Stimulated activated naive CD4-positive, alpha-beta T cell treated with Interleukin-2 at 50 U/mL for 16 hours (primary cell): ENCODE measurements at regions not wholly inside any gene's neighbourhood (a gene's known extent, or its start where the extent isn't known, plus 50 kb on each side); places are given as distances from the start of the nearest gene placed in this dataset.

ENCODE experiments used
- DNase-seq: peaks from one replicate; lab custom pipeline; 2025; lab: John Stamatoyannopoulos, UW

DNA sequence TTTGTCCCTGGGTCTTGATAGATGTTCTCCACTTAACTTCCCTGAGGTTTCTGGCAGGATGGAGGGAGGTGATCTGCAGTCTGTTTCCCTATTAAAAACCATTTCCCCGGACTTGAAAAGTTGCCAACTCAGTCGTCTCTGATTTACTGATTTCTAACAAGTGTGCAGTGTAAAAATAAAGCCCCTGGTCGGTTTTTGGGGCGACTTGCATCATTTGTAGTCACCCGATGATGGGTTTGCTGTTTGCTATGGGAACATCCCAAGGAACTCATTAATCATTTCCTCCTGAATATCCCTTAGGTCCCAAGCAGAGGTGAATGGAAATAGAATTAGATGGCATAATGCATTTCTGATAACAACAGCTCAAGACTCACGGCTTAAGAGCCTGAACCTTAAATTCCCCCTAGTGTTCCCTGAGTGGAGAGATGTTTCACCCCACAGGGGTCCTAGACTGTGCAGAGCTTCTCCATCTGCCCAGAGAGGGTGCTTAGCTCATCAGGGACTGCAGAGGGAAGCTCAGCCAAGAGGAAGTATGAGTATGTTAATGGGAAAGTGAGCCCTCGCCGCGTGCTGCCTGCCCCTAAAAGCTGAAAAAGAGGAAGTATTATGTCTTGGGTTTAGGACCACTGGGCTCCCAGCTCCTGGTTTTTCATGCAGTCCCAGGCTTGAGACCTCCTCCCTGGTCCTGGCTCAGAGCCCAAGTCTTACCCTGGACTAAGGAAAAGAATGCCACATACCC is 115.1 kb upstream of the DAP start:
- DNase-seq, result no peak

DNA sequence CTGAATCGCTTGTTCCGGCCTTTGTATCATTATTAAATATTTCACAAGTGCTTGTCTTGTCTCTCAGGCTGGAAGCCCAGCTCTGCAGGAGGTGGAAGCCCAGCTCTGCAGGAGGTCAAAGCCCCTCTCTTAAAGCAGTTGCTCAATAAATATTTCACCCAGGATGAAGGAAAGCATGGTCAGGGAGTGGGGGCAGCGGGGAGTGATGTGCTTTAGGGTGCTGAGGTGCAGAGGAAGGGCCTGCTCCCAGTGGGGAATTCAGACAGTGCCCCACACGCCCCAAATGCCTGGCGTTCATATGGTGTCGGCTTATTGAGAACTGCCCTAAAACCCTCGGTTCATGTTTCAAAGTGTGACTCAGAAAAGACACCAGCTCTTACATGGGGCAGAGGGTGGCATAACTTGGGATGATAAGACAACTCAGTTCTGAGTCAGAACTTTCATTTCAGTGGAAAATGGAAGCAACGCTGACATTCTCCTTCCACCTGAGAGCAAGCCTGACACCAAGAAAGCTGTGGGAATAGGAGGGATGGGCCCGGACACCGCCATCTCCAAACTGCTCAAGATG is 114.3 kb upstream of the DAP start:
- DNase-seq, result no peak

DNA sequence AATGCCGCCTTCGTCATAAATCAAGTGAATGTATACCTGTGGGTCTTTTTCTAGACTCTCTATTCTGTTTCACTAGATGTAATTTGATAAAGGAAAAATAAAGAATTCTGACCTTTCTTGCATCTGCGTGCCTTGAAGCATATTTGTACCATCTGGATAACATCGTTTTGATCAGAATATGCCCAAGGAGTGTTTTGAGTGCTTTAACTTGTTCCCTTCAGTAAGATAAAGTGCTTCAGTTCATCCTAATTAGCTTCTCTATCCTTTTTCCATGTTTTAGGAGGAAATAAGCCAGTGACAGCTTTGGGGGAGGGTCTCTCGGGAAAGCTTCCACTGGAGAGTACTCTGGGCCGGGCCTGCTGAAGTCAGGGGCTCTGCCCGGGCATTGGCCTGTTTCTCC is 113.5 kb upstream of the DAP start:
- DNase-seq, result no peak

DNA sequence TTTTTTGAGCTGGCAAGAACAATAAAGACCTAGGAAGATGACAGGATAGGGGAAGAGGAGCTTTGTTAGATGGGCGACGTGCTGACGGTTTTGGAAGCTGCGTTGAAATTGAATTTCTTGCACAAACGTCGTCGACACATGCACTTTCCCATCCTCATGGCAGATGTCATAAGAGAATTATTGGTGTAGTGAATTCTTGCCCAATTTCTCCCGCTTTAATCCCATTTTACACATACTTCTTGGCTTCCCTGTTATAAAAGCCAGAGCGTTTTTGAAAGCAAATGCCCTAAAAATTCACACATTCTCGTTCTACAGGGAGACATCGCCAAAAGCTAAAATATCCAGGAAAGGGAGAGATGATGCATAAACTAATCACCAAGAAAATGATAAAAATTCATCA is 109.8 kb upstream of the DAP start:
- no peak for DNase-seq

DNA sequence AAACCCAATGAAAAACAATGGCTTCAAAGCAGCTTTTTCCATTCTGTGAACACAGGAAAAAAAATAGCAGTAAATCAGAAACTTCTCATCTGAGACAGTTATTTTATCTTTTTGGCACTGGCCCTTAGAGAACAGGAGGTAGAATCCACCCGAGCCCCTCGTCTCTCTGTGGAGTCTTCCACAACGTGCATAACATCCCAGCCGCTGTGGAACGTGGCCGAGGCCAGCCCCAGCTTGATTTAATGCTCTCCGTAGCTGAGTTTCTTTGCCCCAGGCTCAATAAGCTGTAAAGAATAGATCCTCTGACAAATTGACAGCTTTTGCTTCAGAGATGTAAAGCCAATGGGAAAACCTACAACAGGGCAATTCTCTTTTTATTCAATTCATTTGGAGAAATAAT is 107.9 kb upstream of the DAP start:
- no peak for DNase-seq

DNA sequence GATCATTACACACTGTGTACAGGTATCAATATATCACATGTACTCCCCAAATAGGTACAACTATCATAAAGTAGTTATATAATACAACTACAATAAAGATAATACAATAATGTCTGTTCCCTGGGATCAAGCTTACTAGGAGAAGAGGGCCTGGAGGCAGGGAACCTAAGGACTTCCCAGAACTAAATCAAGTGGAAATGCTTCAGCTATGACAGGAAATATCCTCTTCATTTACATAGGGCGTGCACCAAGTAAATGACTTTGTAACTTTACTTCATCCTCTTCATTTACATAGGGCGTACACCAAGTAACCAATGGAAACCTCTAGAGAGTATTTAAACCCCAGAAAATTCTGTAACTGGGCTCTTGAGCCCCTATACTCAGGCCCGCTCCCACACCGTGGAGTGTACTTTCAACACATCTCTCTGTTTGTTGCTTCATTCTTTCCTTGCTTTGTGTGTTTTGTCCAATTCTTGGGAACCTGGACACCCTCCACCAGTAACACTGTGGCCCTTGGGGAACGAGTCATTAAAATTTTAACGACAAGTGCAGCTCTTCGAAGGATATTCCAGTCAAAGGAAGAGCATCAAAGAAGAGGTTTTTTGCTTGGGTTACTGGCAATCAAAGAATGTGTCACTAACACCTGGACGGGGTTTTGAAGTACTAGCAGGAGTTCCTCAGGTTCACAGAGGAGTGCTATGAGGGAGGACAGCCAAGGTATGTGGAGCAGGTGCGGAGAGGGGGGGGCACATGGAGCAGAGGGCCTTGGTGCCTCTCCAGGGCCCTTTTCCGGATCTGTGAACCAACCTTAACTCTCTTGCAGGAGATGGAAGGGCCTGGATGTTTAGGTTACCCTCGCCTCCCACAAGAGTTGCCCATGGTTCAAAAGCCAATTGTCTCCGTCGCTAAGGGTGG is 106.6 kb upstream of the DAP start:
- no peak for DNase-seq

DNA sequence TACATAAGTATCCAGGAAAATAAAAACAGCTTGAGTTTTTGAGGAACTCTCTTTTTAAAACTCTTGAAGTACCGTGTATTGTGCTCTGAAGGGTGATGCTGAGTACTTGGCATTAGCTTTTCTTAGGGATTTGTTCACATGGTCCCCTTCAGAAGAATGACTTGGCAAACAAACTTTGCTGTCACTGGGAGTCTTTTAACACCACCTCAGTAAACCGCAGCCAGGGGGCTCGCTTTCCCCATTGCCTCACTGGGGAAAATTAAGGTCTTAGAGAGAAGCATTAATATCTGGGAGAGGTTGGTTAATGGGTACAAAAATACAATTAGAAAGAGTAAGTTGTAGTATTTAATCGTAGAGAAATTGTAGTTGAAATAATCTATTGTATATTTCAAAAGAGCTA is 105.9 kb upstream of the DAP start:
- DNase-seq, result no peak

DNA sequence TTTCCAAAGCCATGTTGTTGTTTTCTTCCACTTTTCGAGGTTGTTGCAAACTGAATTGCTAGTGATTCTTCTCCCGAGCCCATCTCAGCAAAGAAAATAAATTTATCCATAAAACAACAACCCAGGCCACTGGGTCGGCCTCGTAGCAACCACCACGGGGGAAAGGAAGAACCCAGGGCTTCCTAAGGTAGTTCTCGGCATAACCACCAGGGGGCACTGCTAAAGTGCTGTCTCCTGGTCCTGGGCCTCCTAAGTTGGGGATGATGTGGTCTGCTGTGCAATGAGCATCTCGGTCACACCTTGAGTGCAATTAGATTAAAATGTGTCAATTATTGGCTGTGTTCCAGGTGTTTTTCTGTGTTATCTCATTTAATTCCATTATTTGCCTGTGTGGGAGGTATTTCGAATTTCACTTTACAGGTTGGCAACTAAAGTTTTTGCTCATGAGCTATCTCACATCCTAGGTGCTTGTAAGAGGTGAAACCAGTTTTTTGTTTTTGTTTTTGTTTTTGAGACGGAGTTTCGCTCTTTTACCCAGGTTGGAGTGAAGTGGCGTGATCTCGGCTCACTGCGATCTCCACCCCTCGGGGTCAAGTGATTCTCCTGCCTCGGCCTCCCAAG is 102.8 kb upstream of the DAP start:
- DNase-seq, result peak; percentile 21

DNA sequence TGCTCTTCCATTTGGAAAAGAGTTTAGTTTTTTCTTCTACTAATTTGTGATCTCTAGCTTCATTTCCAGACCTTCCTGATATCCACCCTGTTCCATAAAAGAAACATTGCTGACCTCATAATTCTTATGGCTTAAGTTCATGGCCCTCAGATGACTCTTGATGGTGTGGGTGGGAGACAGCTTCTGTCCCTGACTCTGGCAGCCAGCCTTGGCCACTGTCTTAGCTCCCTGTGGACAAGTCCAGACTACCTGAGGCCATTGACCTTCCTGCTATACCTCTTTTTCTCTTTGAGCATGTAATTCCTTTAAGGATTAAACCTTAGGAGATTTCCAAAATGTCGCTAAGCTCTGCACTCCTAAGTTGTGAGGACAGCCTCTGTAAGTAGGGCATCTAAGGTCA is 101.1 kb upstream of the DAP start:
- no peak for DNase-seq

DNA sequence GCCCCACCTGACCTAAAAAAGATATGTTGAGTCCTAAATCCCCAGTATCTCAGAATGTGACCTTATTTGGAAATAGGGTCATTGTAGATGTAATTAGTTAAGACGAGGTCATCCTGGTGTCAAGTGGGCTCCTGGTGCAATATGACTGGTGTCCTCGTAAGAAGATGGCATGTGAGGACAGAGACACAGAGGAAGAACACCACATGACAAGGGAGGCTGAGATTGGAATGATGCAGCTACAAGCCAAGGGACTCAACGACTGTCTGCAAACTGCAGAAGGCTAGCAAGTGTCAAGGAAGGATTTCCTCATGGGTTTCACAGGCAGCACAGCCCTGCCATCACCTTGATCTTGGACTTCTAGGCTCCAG is 100.4 kb upstream of the DAP start:
- no peak for DNase-seq

DNA sequence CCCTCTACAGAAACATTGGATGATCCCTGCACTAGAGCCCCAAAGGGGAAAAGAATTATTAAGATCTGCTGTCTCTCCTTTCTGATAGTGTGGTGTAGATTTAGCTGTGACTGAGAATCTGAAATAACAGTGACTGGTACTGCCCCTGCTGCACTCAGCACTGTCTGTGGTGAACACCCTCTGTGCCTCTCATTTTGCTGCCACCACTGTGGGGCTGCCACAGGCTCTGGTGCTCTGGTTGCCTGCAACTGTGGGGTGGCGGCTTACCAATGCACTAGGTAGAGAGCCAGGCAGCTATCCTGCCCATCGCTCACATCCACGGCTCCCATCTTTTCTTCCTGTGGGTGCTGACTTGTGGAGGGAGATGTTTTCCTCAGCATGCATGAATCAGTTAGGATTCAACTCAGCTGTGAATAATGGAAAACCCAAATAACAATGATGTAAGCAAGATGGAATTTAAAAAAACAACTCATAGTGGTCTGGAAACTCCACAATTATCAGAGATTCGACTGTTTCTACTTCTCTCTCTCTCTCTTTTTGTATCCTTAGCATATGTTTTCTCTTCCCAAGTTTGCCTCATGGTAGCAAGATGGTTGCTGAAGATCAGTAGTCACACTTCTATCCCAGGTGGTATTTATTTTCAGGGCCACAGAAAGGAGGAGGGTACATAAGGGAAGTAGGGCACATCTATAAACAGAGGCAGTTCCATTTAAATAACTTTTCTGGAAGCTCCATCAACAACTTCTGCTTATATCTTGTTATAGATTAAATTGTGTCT is 99.8 kb upstream of the DAP start:
- no peak for DNase-seq

DNA sequence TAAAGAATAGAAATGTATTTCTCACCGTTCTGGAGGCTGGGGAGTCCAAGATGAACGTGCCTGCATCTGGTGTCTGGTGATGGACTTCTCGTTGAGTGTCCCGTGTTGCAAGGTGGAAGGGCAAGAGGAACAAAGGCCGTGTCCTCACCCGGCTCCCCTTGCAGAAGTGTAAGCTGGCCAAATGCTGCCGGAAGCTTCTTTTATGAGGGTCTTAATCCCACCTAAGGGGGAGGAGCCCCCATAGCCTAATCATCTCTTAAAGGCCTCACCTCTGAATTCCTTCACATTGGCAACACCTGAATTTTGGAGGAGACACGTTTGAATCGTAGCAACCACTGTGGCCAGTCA is 99.1 kb upstream of the DAP start:
- DNase-seq, result no peak

DNA sequence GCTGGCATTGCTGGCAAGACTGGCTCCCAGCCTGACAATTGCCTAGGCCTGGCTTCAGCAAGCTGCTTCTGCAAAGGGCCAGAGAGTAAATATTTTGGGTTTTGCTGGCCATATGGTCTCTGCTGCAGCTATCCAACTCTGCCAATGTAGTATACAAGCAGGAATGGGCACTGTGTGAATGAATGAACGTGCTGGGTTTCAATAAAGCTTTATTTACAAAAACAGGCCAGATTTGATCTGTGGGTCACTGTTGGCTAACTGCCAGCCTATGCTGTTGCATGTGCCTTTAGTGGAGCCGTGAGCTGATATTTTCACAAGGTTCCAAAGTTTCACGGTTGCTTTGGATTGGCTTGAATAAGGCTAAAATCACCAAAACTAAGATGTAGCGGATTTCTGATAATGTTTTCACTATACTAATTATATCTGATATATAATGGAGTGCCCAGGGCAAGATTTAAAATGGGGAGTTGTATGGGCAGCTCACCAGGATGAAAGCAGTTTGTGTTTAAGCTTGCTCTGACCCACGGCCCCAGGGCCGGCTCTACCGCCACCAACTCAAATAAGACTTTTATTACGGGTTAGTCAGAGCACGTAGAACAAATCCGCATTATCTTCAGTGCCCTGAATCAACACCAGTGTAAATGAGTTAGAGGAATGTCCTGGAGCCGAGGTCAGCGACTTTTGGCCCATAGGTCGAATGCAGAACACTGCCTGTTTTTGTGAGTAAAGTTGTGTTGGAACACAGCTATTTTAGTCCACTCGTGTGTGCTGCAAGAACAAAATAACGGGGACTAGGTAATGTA is 98.6 kb upstream of the DAP start:
- no peak for DNase-seq

DNA sequence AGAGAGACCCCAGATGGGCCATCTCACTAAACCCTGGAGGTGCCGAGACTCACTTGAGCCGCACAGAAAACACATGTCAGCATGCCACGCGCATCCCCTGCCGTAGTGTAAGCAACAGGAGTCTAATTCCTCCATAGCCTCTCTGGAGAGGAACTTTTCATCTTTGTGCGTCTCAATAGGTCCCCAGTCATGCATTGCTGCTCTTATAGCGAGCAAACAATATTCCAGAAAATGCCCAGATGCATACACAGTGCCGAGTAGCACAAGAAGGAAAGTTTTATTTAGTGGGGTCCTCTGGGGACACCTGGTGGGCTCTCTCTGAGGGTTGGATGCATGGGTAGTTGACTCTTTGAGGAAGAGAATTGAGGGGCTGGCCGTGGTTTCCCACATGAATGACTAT is 97.9 kb upstream of the DAP start:
- no peak for DNase-seq

DNA sequence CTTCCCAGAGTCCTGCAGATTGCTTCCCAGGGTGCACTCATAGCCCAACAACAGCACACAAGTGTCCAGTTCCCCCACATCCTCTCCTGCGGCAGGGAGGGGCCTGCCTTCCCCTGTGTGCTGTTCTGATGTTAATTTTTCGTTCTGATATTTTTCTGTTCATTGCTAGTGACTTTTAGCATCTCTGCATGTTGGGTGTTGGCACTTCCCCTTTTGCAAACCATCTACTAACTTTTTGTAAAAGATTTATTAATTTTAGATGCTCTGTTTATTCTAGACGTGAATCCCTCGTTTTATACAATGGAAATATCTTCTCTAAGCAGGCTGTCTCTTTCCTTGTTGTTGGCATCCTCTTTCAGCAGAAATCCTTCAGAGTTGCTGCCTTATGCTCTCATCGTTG is 97.3 kb upstream of the DAP start:
- no peak for DNase-seq

DNA sequence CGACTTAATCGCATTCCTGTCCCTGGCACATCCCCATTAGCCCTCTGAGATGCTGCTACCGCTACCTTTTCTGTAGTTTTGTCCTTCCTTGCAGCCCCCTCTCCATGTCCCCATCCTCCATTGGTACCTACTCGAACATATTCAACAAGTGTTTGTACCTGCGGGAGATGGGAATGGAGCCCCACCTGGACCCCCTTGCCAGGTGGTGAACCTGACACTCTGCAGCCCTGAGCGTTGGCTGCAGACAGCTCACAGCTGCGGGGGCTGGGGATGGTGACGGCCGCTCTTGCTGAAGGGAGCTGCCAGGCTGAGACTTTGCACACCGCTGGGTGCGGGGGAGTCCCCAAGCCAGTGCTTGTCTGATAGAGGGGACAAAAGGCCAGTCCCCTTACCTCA is 96.3 kb upstream of the DAP start:
- DNase-seq, result no peak

DNA sequence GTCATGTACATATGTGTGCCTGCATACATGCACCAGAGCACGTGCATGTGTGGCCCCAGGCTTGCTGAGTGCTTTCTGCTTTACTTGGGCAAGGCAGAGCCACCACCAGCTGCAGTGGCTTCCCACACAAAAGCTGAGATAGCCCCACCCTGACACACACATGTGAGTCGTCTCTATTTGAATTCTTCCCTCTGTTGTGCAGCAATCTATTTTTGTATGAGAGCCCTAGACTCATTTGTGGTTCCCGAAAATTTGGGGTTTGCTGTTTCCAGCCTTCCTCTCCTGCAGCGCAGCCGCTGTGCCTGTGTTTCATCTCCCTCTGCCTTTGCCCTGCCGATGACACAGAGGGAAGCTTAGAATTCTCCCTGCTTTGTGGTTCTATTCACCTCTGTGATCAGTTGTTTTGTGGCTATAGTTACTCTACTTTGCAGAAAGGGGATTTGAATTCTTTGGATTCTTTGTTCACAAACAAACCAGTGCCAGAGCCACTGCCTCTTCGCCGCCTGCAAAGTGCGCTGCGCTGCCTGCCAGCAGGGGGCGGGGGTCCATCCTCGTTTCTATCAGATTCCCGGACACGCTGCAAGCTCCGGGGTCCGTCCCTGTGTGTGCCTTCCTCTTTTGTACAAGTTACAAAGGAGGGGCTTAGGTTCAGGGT is 95.8 kb upstream of the DAP start:
- no peak for DNase-seq

DNA sequence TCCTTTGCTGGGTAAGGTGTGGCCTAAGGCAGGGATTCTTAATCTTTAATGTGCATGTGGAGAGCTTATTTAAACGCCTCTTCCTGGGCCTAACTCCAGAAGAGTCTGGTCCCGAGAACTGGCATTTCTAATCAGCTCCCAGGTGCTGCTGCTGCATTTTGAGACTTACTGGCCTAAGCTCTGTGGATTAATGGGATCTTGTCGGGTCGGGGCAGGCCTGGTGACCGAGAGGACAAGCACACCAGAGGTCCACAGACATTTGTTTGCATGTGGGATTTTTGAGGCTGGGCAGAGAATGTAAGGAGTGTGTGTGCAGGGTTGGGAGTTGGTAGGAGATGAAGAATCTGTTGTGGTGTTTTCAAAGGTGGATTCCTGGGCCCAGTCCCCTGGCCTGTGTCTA is 95.0 kb upstream of the DAP start:
- no peak for DNase-seq

DNA sequence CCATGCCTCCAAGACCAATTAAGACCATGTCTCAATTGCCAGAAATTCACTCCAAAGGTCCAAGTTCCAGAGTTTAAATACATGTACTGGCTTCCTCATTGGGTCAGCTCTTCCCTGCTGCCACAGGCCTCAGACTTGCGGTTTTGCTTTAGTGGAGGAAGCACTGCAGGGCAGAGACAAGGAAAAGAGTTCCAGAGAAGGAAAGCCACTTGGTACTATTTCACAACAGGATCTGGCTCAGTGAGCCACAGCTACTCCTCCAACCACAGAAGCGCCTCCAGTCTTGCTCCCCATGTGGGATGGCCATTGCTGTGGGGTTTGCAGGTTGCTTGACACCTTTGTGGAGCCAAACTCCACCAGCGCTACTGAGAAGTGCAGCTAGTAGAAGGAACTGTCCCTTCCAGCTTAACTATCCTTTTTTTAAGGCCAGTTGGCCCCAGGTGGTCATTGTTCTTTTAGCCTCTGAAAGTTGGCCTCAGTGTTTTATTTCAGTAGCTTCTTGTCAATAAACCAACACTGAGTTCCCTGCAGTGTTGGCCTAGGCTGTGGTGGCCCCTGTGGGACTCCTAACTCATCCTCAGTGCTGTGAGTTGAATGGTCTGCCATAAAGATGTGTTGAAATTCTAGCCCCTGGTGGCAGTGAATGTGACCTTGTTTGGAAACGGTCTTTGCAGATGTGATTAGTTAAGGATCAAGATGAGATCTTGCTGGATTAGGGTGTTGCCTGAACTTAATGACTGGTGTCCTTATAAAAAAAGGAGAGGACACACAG is 93.7 kb upstream of the DAP start:
- no peak for DNase-seq

DNA sequence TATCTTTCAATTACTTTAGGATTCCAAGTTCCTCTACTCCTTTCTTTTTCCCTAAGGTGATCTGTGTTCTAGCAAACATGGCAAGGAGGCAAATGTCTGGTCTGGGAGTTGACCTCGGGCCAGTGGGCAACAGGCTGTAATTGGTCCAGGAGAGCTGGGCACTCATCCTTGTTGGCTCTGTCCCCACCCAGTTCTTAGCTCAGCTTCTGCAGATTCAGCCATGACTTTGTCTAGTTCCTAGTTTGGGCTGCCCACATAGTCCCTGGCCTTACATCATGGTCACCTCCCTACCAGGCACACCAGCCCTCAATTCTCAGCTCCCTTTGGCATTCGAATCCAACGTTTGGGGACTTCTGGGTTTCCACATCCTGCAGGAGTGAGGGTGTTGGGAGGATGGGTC is 92.1 kb upstream of the DAP start:
- DNase-seq, result no peak
